Smooth muscle cell (in vitro differentiated cells): ENCODE measurements at regions not wholly inside any gene's neighbourhood (a gene's known extent, or its start where the extent isn't known, plus 50 kb on each side); places are given as distances from the start of the nearest gene placed in this dataset.

Experiments
- DNase-seq: peaks from one replicate; lab custom pipeline; 2025; ENCODE audit not compliant: unreplicated experiment; lab: John Stamatoyannopoulos, UW
- H2AFZ ChIP-seq: fragments of 200-600 bp; sonication (generic); 2 replicates; pipeline ENCODE4 v1.6.0; 2016; ENCODE audit warnings: antibody characterized with exemption, low read depth, mild to moderate bottlenecking
- H3F3A ChIP-seq: fragments of 200-600 bp; sonication (generic); 2 replicates; pipeline ENCODE4 v1.6.0; 2017; ENCODE audit warnings: antibody characterized with exemption, low read depth
- H3K27ac ChIP-seq: fragments of 200-600 bp; sonication (generic); 2 replicates; pipeline ENCODE4 v1.5.1; 2016; ENCODE audit warnings: low read depth, mild to moderate bottlenecking
- H3K27me3 ChIP-seq: fragments of 200-600 bp; sonication (generic); 2 replicates; pipeline ENCODE4 v1.6.1; 2016; ENCODE audit warnings: low read depth, mild to moderate bottlenecking
- H3K36me3 ChIP-seq: fragments of 200-600 bp; sonication (generic); 2 replicates; pipeline ENCODE4 v1.5.1; 2016; ENCODE audit warnings: low read depth
- H3K4me1 ChIP-seq: fragments of 200-600 bp; sonication (generic); 2 replicates; pipeline ENCODE4 v1.5.1; 2016; ENCODE audit warnings: low read depth
- H3K4me2 ChIP-seq: fragments of 200-600 bp; sonication (generic); 2 replicates; pipeline ENCODE4 v1.6.0; 2016; ENCODE audit warnings: mild to moderate bottlenecking
- H3K4me3 ChIP-seq: fragments of 200-600 bp; sonication (generic); 2 replicates; pipeline ENCODE4 v1.5.1; 2016; ENCODE audit warnings: mild to moderate bottlenecking
- H3K79me2 ChIP-seq: fragments of 200-600 bp; sonication (generic); 2 replicates; pipeline ENCODE4 v1.6.0; 2016; ENCODE audit warnings: low read depth, mild to moderate bottlenecking
- H3K9ac ChIP-seq: fragments of 200-600 bp; sonication (generic); 2 replicates; pipeline ENCODE4 v1.6.0; 2016; ENCODE audit warnings: low read depth
- H3K9me3 ChIP-seq: fragments of 200-600 bp; sonication (generic); replicated peaks from 2 replicates; pipeline ENCODE4 v1.5.1; 2016; ENCODE audit warnings: low read depth
- H4K20me1 ChIP-seq: fragments of 200-600 bp; sonication (generic); 2 replicates; pipeline ENCODE4 v1.6.0; 2016; ENCODE audit warnings: low read depth
- CTCF ChIP-seq: fragments of 200-600 bp; sonication (generic); IDR thresholded peaks from 2 replicates; pipeline ENCODE4 v1.5.1; 2017; ENCODE audit warnings: borderline replicate concordance, mild to moderate bottlenecking, antibody characterized with exemption; ENCODE audit not compliant: insufficient read depth, poor library complexity, severe bottlenecking
- WGBS: methylation state at CpG from one replicate; pipeline ENCODE4 v1.1.7; 2016; ENCODE audit warnings: low lambda C conversion rate; 5-methylcytosine and 5-hydroxymethylcytosine counted together

GRCh38 chr1:219732814-219733491, 120.0 kb upstream of the ZC3H11B start:
- H3K36me3 ChIP-seq, result no peaks in the 10 kb centered on the region
- no peaks in the 10 kb centered on the region for H3K4me1 ChIP-seq
- no peaks in the 10 kb centered on the region for H3K9me3 ChIP-seq
- no peaks in the 10 kb centered on the region for H3F3A ChIP-seq
- no peak for TF ChIP-seq CTCF
- no peak for DNase-seq
- no peaks in the 10 kb centered on the region for H3K27me3 ChIP-seq
- H4K20me1 ChIP-seq, result no peaks in the 10 kb centered on the region
- H3K9ac ChIP-seq, result no peak overlapping the region
- no peaks in the 10 kb centered on the region for H3K79me2 ChIP-seq
- 66% methylated on average over 2 of the region's 2 CpGs for WGBS
- no peak overlapping the region for H3K4me3 ChIP-seq
- H3K27ac ChIP-seq, result no peak overlapping the region
- H3K4me2 ChIP-seq, result no peak overlapping the region
- no peak overlapping the region for H2AFZ ChIP-seq

DNA sequence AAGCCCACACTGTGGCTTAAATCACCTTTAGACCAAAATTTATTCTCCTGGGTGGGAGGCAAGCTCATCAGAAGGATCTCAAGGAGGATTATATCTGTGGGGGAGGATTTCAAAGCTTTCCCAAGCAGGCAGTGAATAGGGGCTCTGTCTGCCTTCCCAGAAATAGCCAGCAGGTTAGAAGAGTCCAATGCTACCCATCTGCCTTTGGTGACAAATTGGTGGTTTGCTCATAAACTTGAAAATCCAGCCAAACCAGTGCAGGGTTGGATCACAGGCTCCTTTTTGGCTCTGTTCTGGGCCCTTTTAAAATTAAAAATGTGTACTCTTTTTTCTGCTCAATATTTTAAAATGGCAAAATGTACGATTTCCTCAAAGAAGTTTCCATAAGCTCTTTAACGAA, 118.9 kb upstream of the ZC3H11B start:
- H3K9me3 ChIP-seq, result peaks cover 2% of the 10 kb centered on the region
- no peak overlapping the region for H3K4me3 ChIP-seq
- H3K36me3 ChIP-seq, result no peaks in the 10 kb centered on the region
- H3K9ac ChIP-seq, result no peak overlapping the region
- no peaks in the 10 kb centered on the region for H3F3A ChIP-seq
- no peak overlapping the region for H3K4me2 ChIP-seq
- no peaks in the 10 kb centered on the region for H3K79me2 ChIP-seq
- TF ChIP-seq CTCF, result no peak
- H3K27me3 ChIP-seq, result no peaks in the 10 kb centered on the region
- no peak overlapping the region for H3K27ac ChIP-seq
- H4K20me1 ChIP-seq, result no peaks in the 10 kb centered on the region
- no peaks in the 10 kb centered on the region for H3K4me1 ChIP-seq
- 73% methylated on average over 2 of the region's 2 CpGs for WGBS
- no peak for DNase-seq
- H2AFZ ChIP-seq, result no peak overlapping the region

GRCh38 chr1:219726480-219727272, 113.8 kb upstream of the ZC3H11B start:
- H3K27me3 ChIP-seq, result no peaks in the 10 kb centered on the region
- TF ChIP-seq CTCF, result no peak
- peaks cover 5% of the 10 kb centered on the region for H3K9me3 ChIP-seq
- no peak overlapping the region for H3K4me2 ChIP-seq
- H3K4me1 ChIP-seq, result no peaks in the 10 kb centered on the region
- no peaks in the 10 kb centered on the region for H3K36me3 ChIP-seq
- H4K20me1 ChIP-seq, result no peaks in the 10 kb centered on the region
- H3F3A ChIP-seq, result no peaks in the 10 kb centered on the region
- WGBS, result 94% methylated on average over 1 of the region's 1 CpG
- H3K79me2 ChIP-seq, result no peaks in the 10 kb centered on the region
- no peak overlapping the region for H2AFZ ChIP-seq
- H3K27ac ChIP-seq, result no peak overlapping the region
- H3K9ac ChIP-seq, result no peak overlapping the region
- H3K4me3 ChIP-seq, result no peak overlapping the region
- DNase-seq, result no peak
